HCT116 (cell line): ENCODE measurements at regions not wholly inside any gene's neighbourhood (a gene's known extent, or its start where the extent isn't known, plus 50 kb on each side); places are given as distances from the start of the nearest gene placed in this dataset.

Experiments
- ATAC-seq: fragments of 200-7000 bp; cut with Tn5 transposase; 2 replicates; pipeline ENCODE4 v1.9.1; 2020; ENCODE audit warnings: mild to moderate bottlenecking, moderate library complexity
- BruUV-seq: library from RNA; stranded (reverse); fragments of 400-500 nt; replicated peaks from 2 replicates; lab custom pipeline; 2021; lab: Mats Ljungman, UMichigan
- CTCF ChIA-PET: fragments of 300-600 bp; sonication (Branson Sonifier 250); formaldehyde crosslinking; loops from one replicate; lab custom pipeline; 2021; ENCODE audit warnings: antibody characterized with exemption; lab: Charles Lee
- POLR2A ChIA-PET: fragments of 300-600, 350-600 bp; sonication (Branson Sonifier 250); formaldehyde crosslinking; loops from one replicate; lab custom pipeline; 2021; ENCODE audit warnings: antibody characterized with exemption; lab: Charles Lee
- RAD21 ChIA-PET, 2 experiments: fragments of 300-600 bp; sonication (Branson Sonifier 250); formaldehyde crosslinking; loops; one replicate each; lab custom pipeline; 2023; ENCODE audit warnings: low total read pairs in 2 of 2; ENCODE audit not compliant: uncharacterized antibody in 2 of 2, unreplicated experiment in 2 of 2, low non-redundant PET in 1 of 2; lab: Charles Lee
- DNase-seq: peaks from one replicate; pipeline ENCODE4 v3.0.0-alpha.2; 2010; ENCODE audit warnings: low read depth, low spot score
- H2AFZ ChIP-seq: fragments of 200-600 bp; shearing (Covaris generic), sonication (generic); 2 replicates; pipeline ENCODE4 v1.6.1; 2017; ENCODE audit warnings: low read depth, mixed run types, mixed read lengths, antibody characterized with exemption, low read length; ENCODE audit not compliant: poor library complexity, severe bottlenecking
- H3K27ac ChIP-seq: 2 replicates; pipeline ENCODE4 v1.5.1; 2012; ENCODE audit warnings: low read depth, low read length
- H3K27me3 ChIP-seq: fragments of 200-600 bp; sonication (generic); 2 replicates; pipeline ENCODE4 v1.6.1; 2016; ENCODE audit warnings: mixed run types, low read length, mixed read lengths; ENCODE audit not compliant: insufficient read depth
- H3K36me3 ChIP-seq, 2 experiments: fragments of 200-500 bp in 1 of 2; fragments of 200-600 bp in 1 of 2; sonication (Bioruptor generic) in 1 of 2; sonication (generic) in 1 of 2; 2 replicates each; pipeline versions ENCODE4 v1.5.1 to v1.6.1; 2014 to 2016; ENCODE audit warnings: low read length in 2 of 2, inconsistent platforms in 1 of 2, mixed read lengths in 1 of 2, mixed run types in 1 of 2; ENCODE audit not compliant: insufficient read depth in 2 of 2, control insufficient read depth in 1 of 2
- H3K4me1 ChIP-seq, 2 experiments: fragments of 200-600 bp in 1 of 2; sonication (generic) in 1 of 2; 2 replicates each; pipeline versions ENCODE4 v1.5.1 to v1.6.1; 2012 to 2017; ENCODE audit warnings: low read length in 2 of 2, inconsistent platforms in 1 of 2, mild to moderate bottlenecking in 1 of 2, mixed read lengths in 1 of 2, mixed run types in 1 of 2, moderate library complexity in 1 of 2; ENCODE audit not compliant: insufficient read depth in 2 of 2, control insufficient read depth in 1 of 2
- H3K4me2 ChIP-seq: fragments of 200-600 bp; sonication (generic); 2 replicates; pipeline ENCODE4 v1.6.1; 2017; ENCODE audit warnings: mixed run types, low read length, mixed read lengths
- H3K4me3 ChIP-seq, 2 experiments: fragments of 200-600 bp in 1 of 2; sonication (generic) in 1 of 2; replicated peaks in 1 of 2; 2 replicates each; pipeline ENCODE4 v1.5.1; 2011 to 2016; ENCODE audit warnings: low read length in 2 of 2, control low read depth in 1 of 2, low read depth in 1 of 2, mild to moderate bottlenecking in 1 of 2, mixed read lengths in 1 of 2, mixed run types in 1 of 2
- H3K79me2 ChIP-seq: fragments of 200-600 bp; sonication (generic); 2 replicates; pipeline ENCODE4 v1.6.1; 2017; ENCODE audit warnings: mild to moderate bottlenecking, mixed run types, low read length, moderate library complexity, mixed read lengths; ENCODE audit not compliant: insufficient read depth
- H3K9ac ChIP-seq: fragments of 200-600 bp; sonication (generic); 2 replicates; pipeline ENCODE4 v1.6.1; 2016; ENCODE audit warnings: low read length, mixed read lengths
- H3K9me2 ChIP-seq: fragments of 200-600 bp; sonication (generic), shearing (Covaris generic); 2 replicates; pipeline ENCODE4 v1.6.1; 2017; ENCODE audit warnings: mixed run types, mild to moderate bottlenecking, moderate library complexity; ENCODE audit not compliant: insufficient read depth
- H3K9me3 ChIP-seq, 2 experiments: fragments of 200-500 bp in 1 of 2; fragments of 200-600 bp in 1 of 2; sonication (Bioruptor generic) in 1 of 2; sonication (generic) in 1 of 2; 2 replicates each; pipeline ENCODE4 v1.6.1; 2014 to 2017; ENCODE audit warnings: low read length in 2 of 2, mixed read lengths in 2 of 2, inconsistent platforms in 1 of 2, low read depth in 1 of 2, mild to moderate bottlenecking in 1 of 2, mixed run types in 1 of 2, moderate library complexity in 1 of 2; ENCODE audit not compliant: control insufficient read depth in 1 of 2, insufficient read depth in 1 of 2
- H4K20me1 ChIP-seq: fragments of 200-600 bp; sonication (generic), shearing (Covaris generic); 2 replicates; pipeline ENCODE4 v1.6.1; 2017; ENCODE audit warnings: mixed run types, mild to moderate bottlenecking, moderate library complexity; ENCODE audit not compliant: insufficient read depth
- CBX3 ChIP-seq: IDR thresholded peaks from 2 replicates; pipeline ENCODE4 v1.6.1; 2012; ENCODE audit warnings: low read depth
- CEBPB ChIP-seq: IDR thresholded peaks from 2 replicates; pipeline ENCODE4 v1.6.1; 2012; ENCODE audit warnings: low read depth
- CTCF ChIP-seq, 3 experiments: fragments of 200-600 bp in 1 of 3; sonication (generic) in 1 of 3; IDR thresholded peaks in 2 of 3; conservative IDR thresholded peaks in 1 of 3; 2 replicates each; pipeline ENCODE4 v1.5.1; 2012 to 2017; ENCODE audit warnings: low read depth in 2 of 3, low read length in 2 of 3, antibody characterized with exemption in 1 of 3, borderline replicate concordance in 1 of 3, control low read depth in 1 of 3, mild to moderate bottlenecking in 1 of 3, mixed read lengths in 1 of 3, mixed run types in 1 of 3, moderate library complexity in 1 of 3; ENCODE audit not compliant: insufficient read depth in 1 of 3
- EZH2 ChIP-seq: fragments of 200-600 bp; sonication (generic); IDR thresholded peaks from 2 replicates; pipeline ENCODE4 v1.6.1; 2017; ENCODE audit warnings: antibody characterized with exemption, mixed run types
- EZH2phosphoT487 ChIP-seq: fragments of 200-600 bp; IDR thresholded peaks from 2 replicates; pipeline ENCODE4 v1.6.1; 2018; ENCODE audit warnings: antibody characterized with exemption, borderline replicate concordance
- POLR2A ChIP-seq: IDR thresholded peaks from 2 replicates; pipeline ENCODE4 v1.7.0; 2011; ENCODE audit warnings: borderline replicate concordance; ENCODE audit not compliant: insufficient read depth, insufficient read length; ENCODE audit errors: extremely low read depth
- SIN3A ChIP-seq: IDR thresholded peaks from 2 replicates; pipeline ENCODE4 v1.6.1; 2012; ENCODE audit warnings: low read depth
- SRF ChIP-seq: IDR thresholded peaks from 2 replicates; pipeline ENCODE4 v1.6.1; 2012; ENCODE audit warnings: low read depth
- YY1 ChIP-seq: IDR thresholded peaks from 2 replicates; pipeline ENCODE4 v1.6.1; 2011; ENCODE audit warnings: low read length, low read depth, moderate library complexity, mild to moderate bottlenecking; ENCODE audit not compliant: insufficient replicate concordance; ENCODE audit errors: extremely low read depth
- ZBTB33 ChIP-seq: IDR thresholded peaks from 2 replicates; pipeline ENCODE4 v1.6.1; 2011; ENCODE audit warnings: mild to moderate bottlenecking, low read length, moderate library complexity; ENCODE audit not compliant: insufficient replicate concordance; ENCODE audit errors: extremely low read depth
- ZNF274 ChIP-seq: fragments of 200-500 bp; sonication (Bioruptor generic); IDR thresholded peaks from 2 replicates; pipeline ENCODE4 v1.6.1; 2014; ENCODE audit warnings: mild to moderate bottlenecking, low read depth, low read length, inconsistent platforms
- intact Hi-C: fragments of 100-400 bp; cut with micrococcal nuclease; formaldehyde crosslinking; loops from 2 replicates; pipeline ENCODE4 v1.10.0; 2022

GRCh38 chr4:145320294-145320693, 139.9 kb upstream of the OTUD4 start:
- intact Hi-C loops = no loop called here
- CTCF ChIA-PET = no interaction called here
- no peak overlapping the region for H2AFZ ChIP-seq
- H4K20me1 ChIP-seq = no peaks in the 10 kb centered on the region; the same call in 1 of the 2 replicates
- no peaks in the 10 kb centered on the region for H3K36me3 ChIP-seq
- no peak overlapping the region for H3K4me3 ChIP-seq
- H3K4me2 ChIP-seq = no peak overlapping the region
- no peak overlapping the region for H3K9ac ChIP-seq
- TF ChIP-seq SIN3A = no peak
- no peak for TF ChIP-seq EZH2
- TF ChIP-seq YY1 = no peak
- TF ChIP-seq ZBTB33 = no peak
- no peak for TF ChIP-seq CEBPB
- no peak for DNase-seq
- H3K79me2 ChIP-seq = no peaks in the 10 kb centered on the region
- no peak for ATAC-seq
- POLR2A ChIA-PET = no interaction called here
- H3K27me3 ChIP-seq = no peaks in the 10 kb centered on the region
- no peaks in the 10 kb centered on the region for H3K9me2 ChIP-seq
- BruUV-seq = no TSS peak
- no peaks in the 10 kb centered on the region for H3K4me1 ChIP-seq
- no peaks in the 10 kb centered on the region for H3K9me3 ChIP-seq
- RAD21 ChIA-PET = no interaction called here
- no peak overlapping the region for H3K27ac ChIP-seq

- no peak for TF ChIP-seq EZH2phosphoT487
- TF ChIP-seq ZNF274 = no peak
- no peak for TF ChIP-seq POLR2A
- no peak for TF ChIP-seq CTCF (IDR thresholded peaks at IDR 0.05 in 2 of 3, conservative IDR thresholded peaks at IDR 0.05 in 1 of 3; ENCODE audit: borderline replicate concordance in 1 of 3, insufficient read depth in 1 of 3, low read depth in 2 of 3, low read length in 2 of 3)
- no peak for TF ChIP-seq SRF
- TF ChIP-seq CBX3 = no peak
- TF ChIP-seq EZH2 = no peak
- no peak for TF ChIP-seq CEBPB
- TF ChIP-seq, all 23 proteins: peak for 0
- BruUV-seq = no TSS peak
Measured at GRCh38 chr4:145319751-145320150, 139.4 kb upstream of the OTUD4 start.

More at GRCh38 chr4:145319751-145320150, 139.4 kb upstream of the OTUD4 start:
- ChIA-PET CTCF (no interaction called here), RAD21 (no interaction called here), POLR2A (no interaction called here)
- Histone ChIP-seq H3K27ac (no peak overlapping the region), H3K9me3 (no peaks in the 10 kb centered on the region), H3K9me2 (no peaks in the 10 kb centered on the region), H3K4me3 (no peak overlapping the region), H3K36me3 (no peaks in the 10 kb centered on the region), H2AFZ (no peak overlapping the region), H3K27me3 (no peaks in the 10 kb centered on the region), H3K4me2 (no peak overlapping the region), H4K20me1 (no peaks in the 10 kb centered on the region; the same call in 1 of the 2 replicates), H3K79me2 (no peaks in the 10 kb centered on the region), H3K4me1 (no peaks in the 10 kb centered on the region), H3K9ac (no peak overlapping the region)
- intact Hi-C loops = no loop called here
- ATAC-seq = no peak
- no peak for DNase-seq
